Kidney epithelial cell (primary cell): ENCODE measurements at regions not wholly inside any gene's neighbourhood (a gene's known extent, or its start where the extent isn't known, plus 50 kb on each side); places are given as distances from the start of the nearest gene placed in this dataset.

Experiments used
- DNase-seq: peaks from one replicate; pipeline ENCODE4 v3.0.0-alpha.2; 2010; ENCODE audit warnings: low read depth
- H3K27me3 ChIP-seq: 2 replicates; pipeline ENCODE4 v1.6.0; 2011; ENCODE audit warnings: low read length; ENCODE audit not compliant: control insufficient read depth, insufficient read depth
- H3K36me3 ChIP-seq: 2 replicates; pipeline ENCODE4 v1.5.1; 2011; ENCODE audit warnings: low read length; ENCODE audit not compliant: control insufficient read depth, insufficient read depth
- H3K4me3 ChIP-seq: 2 replicates; pipeline ENCODE4 v1.5.1; 2011; ENCODE audit warnings: low read depth, mild to moderate bottlenecking, control low read depth, low read length
- CTCF ChIP-seq: IDR thresholded peaks from 2 replicates; pipeline ENCODE4 v1.5.1; 2011; ENCODE audit warnings: mild to moderate bottlenecking, moderate library complexity, low read length, control low read depth, inconsistent platforms; ENCODE audit not compliant: insufficient read depth, poor library complexity, severe bottlenecking

- TF ChIP-seq CTCF = no peak
- H3K27me3 ChIP-seq = no peaks in the 10 kb centered on the region
- H3K36me3 ChIP-seq = no peaks in the 10 kb centered on the region
- H3K4me3 ChIP-seq = no peak overlapping the region
- DNase-seq = peak; percentile 29
Observed at GRCh38 chr2:149924028-149924427, 336.5 kb upstream of the MMADHC start.

- H3K4me3 ChIP-seq = no peak overlapping the region
- no peaks in the 10 kb centered on the region for H3K27me3 ChIP-seq
- TF ChIP-seq CTCF = no peak
- DNase-seq = no peak
- H3K36me3 ChIP-seq = no peaks in the 10 kb centered on the region
Observed at GRCh38 chr2:149921911-149922616, 334.5 kb upstream of the MMADHC start.

- no peak for DNase-seq
- Histone ChIP-seq H3K4me3 (no peak overlapping the region), H3K27me3 (no peaks in the 10 kb centered on the region), H3K36me3 (no peaks in the 10 kb centered on the region)
- no peak for TF ChIP-seq CTCF
Observed at GRCh38 chr2:149920389-149920788, 332.8 kb upstream of the MMADHC start.

GRCh38 chr2:149915151-149915550 is 327.6 kb upstream of the MMADHC start:
- H3K4me3 ChIP-seq = no peak overlapping the region
- no peaks in the 10 kb centered on the region for H3K36me3 ChIP-seq
- no peak for TF ChIP-seq CTCF
- DNase-seq = no peak
- H3K27me3 ChIP-seq = no peaks in the 10 kb centered on the region

GRCh38 chr2:149908726-149909683 is 321.4 kb upstream of the MMADHC start:
- H3K27me3 ChIP-seq = no peaks in the 10 kb centered on the region
- H3K4me3 ChIP-seq = no peak overlapping the region
- H3K36me3 ChIP-seq = no peaks in the 10 kb centered on the region
- no peak for TF ChIP-seq CTCF
- no peak for DNase-seq
